NB4 (cell line): ENCODE measurements at regions not wholly inside any gene's neighbourhood (a gene's known extent, or its start where the extent isn't known, plus 50 kb on each side); places are given as distances from the start of the nearest gene placed in this dataset.

Experiments used
- DNase-seq: peaks from one replicate; pipeline ENCODE4 v3.0.0; 2010; ENCODE audit warnings: low read depth
- H3K4me3 ChIP-seq: one replicate; pipeline ENCODE4 v1.5.1; 2011; ENCODE audit warnings: mild to moderate bottlenecking, low read depth, low read length, moderate library complexity
- CTCF ChIP-seq: IDR thresholded peaks from one replicate; pipeline ENCODE4 v1.5.1; 2012; ENCODE audit warnings: low read depth, low read length
- MAX ChIP-seq: IDR thresholded peaks from 2 replicates; pipeline ENCODE4 v1.6.1; 2011; ENCODE audit warnings: low read depth, low read length
- MYC ChIP-seq: IDR thresholded peaks from 2 replicates; pipeline ENCODE4 v1.6.1; 2011; ENCODE audit warnings: low read depth, low read length
- POLR2A ChIP-seq: IDR thresholded peaks from 2 replicates; pipeline ENCODE4 v1.6.1; 2011; ENCODE audit warnings: mild to moderate bottlenecking; ENCODE audit not compliant: insufficient read length; ENCODE audit errors: extremely low read depth

GRCh38 chr7:118826246-118826645, 601.7 kb downstream of the ANKRD7 start:
- DNase-seq = no peak
- H3K4me3 ChIP-seq = no peak overlapping the region
- no peak for TF ChIP-seq MYC
- TF ChIP-seq POLR2A = no peak
- no peak for TF ChIP-seq CTCF
- no peak for TF ChIP-seq MAX

GRCh38 chr7:118836933-118837332, 612.4 kb downstream of the ANKRD7 start:
- TF ChIP-seq MAX = no peak
- TF ChIP-seq CTCF = no peak
- no peak for TF ChIP-seq MYC
- no peak for TF ChIP-seq POLR2A
- no peak for DNase-seq
- H3K4me3 ChIP-seq = no peak overlapping the region

- TF ChIP-seq POLR2A (no peak), MAX (no peak), MYC (no peak), CTCF (no peak)
- no peak overlapping the region for H3K4me3 ChIP-seq
- DNase-seq = no peak
These were observed 615.0 kb downstream of the ANKRD7 start for GRCh38 chr7:118839515-118839914.

GRCh38 chr7:118843456-118843855, 619.0 kb downstream of the ANKRD7 start:
- TF ChIP-seq MAX (no peak), MYC (no peak), POLR2A (no peak), CTCF (no peak)
- H3K4me3 ChIP-seq = no peak overlapping the region
- no peak for DNase-seq

GRCh38 chr7:118844748-118845147, 620.2 kb downstream of the ANKRD7 start:
- DNase-seq = peak; percentile 85
- no peak overlapping the region for H3K4me3 ChIP-seq
- no peak for TF ChIP-seq CTCF
- peak; percentile 45; the same call in 1 of the 2 replicates for TF ChIP-seq MYC
- TF ChIP-seq POLR2A = no peak
- TF ChIP-seq MAX = no peak

- H3K4me3 ChIP-seq = no peak overlapping the region
- peak; percentile 82 for DNase-seq
- no peak for TF ChIP-seq MAX
- peak; percentile 70; the same call in 1 of the 2 replicates for TF ChIP-seq MYC
These were observed 621.3 kb downstream of the ANKRD7 start for GRCh38 chr7:118845791-118846190.
